GM12891 (cell line): ENCODE measurements at regions not wholly inside any gene's neighbourhood (a gene's known extent, or its start where the extent isn't known, plus 50 kb on each side); places are given as distances from the start of the nearest gene placed in this dataset.

Experiments used
- PAX5 ChIP-seq: IDR thresholded peaks from 2 replicates; pipeline ENCODE4 v1.6.1; 2011; ENCODE audit warnings: low read length, moderate library complexity, mild to moderate bottlenecking; ENCODE audit not compliant: insufficient read depth, severe bottlenecking
- POLR2A ChIP-seq: IDR thresholded peaks from 2 replicates; pipeline ENCODE4 v1.6.1; 2011; ENCODE audit warnings: low read depth, low read length, control low read depth

DNA sequence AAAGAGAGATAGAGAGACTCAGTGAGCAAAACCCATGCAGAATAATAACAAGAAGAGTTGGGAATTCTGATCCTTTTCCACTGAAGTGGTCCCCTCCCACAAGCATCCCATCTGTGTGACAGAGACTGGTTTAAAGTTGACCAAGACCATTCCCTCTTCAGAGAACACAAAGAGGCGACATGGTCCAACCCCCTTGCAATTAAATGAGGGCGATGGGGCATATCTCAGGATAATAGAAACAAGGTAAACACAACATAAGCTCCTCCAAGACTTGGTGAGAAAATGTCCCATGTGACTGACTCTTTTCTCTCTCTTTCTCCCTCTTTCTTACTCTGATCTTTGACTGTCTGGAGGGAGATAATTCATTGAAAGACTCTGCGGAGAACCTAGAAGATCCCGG lies 526.7 kb downstream of the SOX11 start:
- no peak for TF ChIP-seq POLR2A
- no peak for TF ChIP-seq PAX5
